GM23338 (cell line): ENCODE measurements at regions not wholly inside any gene's neighbourhood (a gene's known extent, or its start where the extent isn't known, plus 50 kb on each side); places are given as distances from the start of the nearest gene placed in this dataset.

Source experiments
- ATAC-seq: fragments of 200-7000 bp; cut with Tn5 transposase; 3 replicates; pipeline ENCODE4 v1.9.1; 2020
- DNase-seq: peaks from one replicate; pipeline ENCODE4 v3.0.0-alpha.2; 2015; ENCODE audit warnings: low spot score
- H2AFZ ChIP-seq: fragments of 200-600 bp; sonication (generic); 2 replicates; pipeline ENCODE4 v1.8.0; 2016; ENCODE audit warnings: antibody characterized with exemption, mild to moderate bottlenecking, moderate library complexity
- H3F3A ChIP-seq: fragments of 200-600 bp; sonication (generic); replicated peaks from 2 replicates; pipeline ENCODE4 v1.8.0; 2017; ENCODE audit warnings: antibody characterized with exemption, mixed run types, low read depth
- H3K27ac ChIP-seq: fragments of 200-600 bp; sonication (generic); 2 replicates; pipeline ENCODE4 v1.6.1; 2016; ENCODE audit warnings: low read depth
- H3K27me3 ChIP-seq: fragments of 200-600 bp; sonication (generic); 2 replicates; pipeline ENCODE4 v1.8.0; 2016; ENCODE audit warnings: mild to moderate bottlenecking, mixed run types, moderate library complexity; ENCODE audit not compliant: insufficient read depth
- H3K36me3 ChIP-seq: fragments of 200-600 bp; sonication (generic); 2 replicates; pipeline ENCODE4 v1.8.0; 2016; ENCODE audit warnings: mild to moderate bottlenecking; ENCODE audit not compliant: insufficient read depth
- H3K4me1 ChIP-seq: fragments of 200-600 bp; sonication (generic); 2 replicates; pipeline ENCODE4 v1.8.0; 2016; ENCODE audit warnings: mild to moderate bottlenecking, moderate library complexity; ENCODE audit not compliant: insufficient read depth
- H3K4me2 ChIP-seq: fragments of 200-600 bp; sonication (generic); 2 replicates; pipeline ENCODE4 v1.7.1; 2017; ENCODE audit warnings: mixed run types
- H3K4me3 ChIP-seq: fragments of 200-600 bp; sonication (generic); 2 replicates; pipeline ENCODE4 v1.6.1; 2016; ENCODE audit warnings: mixed run types
- H3K79me2 ChIP-seq: fragments of 200-600 bp; sonication (generic); replicated peaks from 2 replicates; pipeline ENCODE4 v1.8.0; 2017; ENCODE audit warnings: mild to moderate bottlenecking; ENCODE audit not compliant: insufficient read depth
- H3K9me2 ChIP-seq: fragments of 200-600 bp; sonication (generic); 2 replicates; pipeline ENCODE4 v1.8.0; 2017; ENCODE audit not compliant: insufficient read depth
- H4K20me1 ChIP-seq: fragments of 200-600 bp; sonication (generic); replicated peaks from 2 replicates; pipeline ENCODE4 v1.8.0; 2017; ENCODE audit warnings: mild to moderate bottlenecking; ENCODE audit not compliant: insufficient read depth
- H3K27ac Mint-ChIP-seq: 2 replicates; pipeline ENCODE4 v1.8.0; 2020; ENCODE audit warnings: inconsistent platforms, mild to moderate bottlenecking, moderate library complexity, mixed read lengths
- H3K27me3 Mint-ChIP-seq: 3 replicates; pipeline ENCODE4 v1.8.0; 2022; ENCODE audit warnings: low read depth, mild to moderate bottlenecking, moderate library complexity, mixed read lengths, inconsistent platforms; ENCODE audit not compliant: insufficient read depth, poor library complexity
- H3K36me3 Mint-ChIP-seq: 3 replicates; pipeline ENCODE4 v1.8.0; 2021; ENCODE audit warnings: low read depth, mild to moderate bottlenecking, inconsistent platforms, moderate library complexity, mixed read lengths
- H3K4me1 Mint-ChIP-seq: 3 replicates; pipeline ENCODE4 v1.8.0; 2020; ENCODE audit warnings: mild to moderate bottlenecking, inconsistent platforms, mixed read lengths
- H3K4me3 Mint-ChIP-seq: 3 replicates; pipeline ENCODE4 v1.8.0; 2021; ENCODE audit warnings: moderate library complexity, mild to moderate bottlenecking, inconsistent platforms, mixed read lengths
- H3K9me3 Mint-ChIP-seq: 3 replicates; pipeline ENCODE4 v1.8.0; 2020; ENCODE audit warnings: moderate library complexity, mild to moderate bottlenecking, inconsistent platforms, mixed read lengths
- CREB1 ChIP-seq: fragments of 250-450 bp; sonication (Bioruptor Pico); IDR thresholded peaks from 2 replicates; pipeline ENCODE4 v1.5.0; 2020; ENCODE audit warnings: low read depth, mild to moderate bottlenecking, moderate library complexity
- EZH2 ChIP-seq: fragments of 200-600 bp; sonication (generic); IDR thresholded peaks from one replicate; pipeline ENCODE4 v1.8.0; 2017; ENCODE audit warnings: antibody characterized with exemption, mild to moderate bottlenecking, low read depth; ENCODE audit not compliant: unreplicated experiment
- NANOG ChIP-seq: IDR thresholded peaks from 2 replicates; pipeline ENCODE4 v1.6.1; 2016; ENCODE audit warnings: antibody characterized with exemption, borderline replicate concordance
- POLR2AphosphoS5 ChIP-seq: IDR thresholded peaks from 2 replicates; pipeline ENCODE4 v1.6.1; 2016; ENCODE audit warnings: antibody characterized with exemption, low read depth
- REST ChIP-seq: IDR thresholded peaks from one replicate; pipeline ENCODE4 v1.6.1; 2018; ENCODE audit warnings: antibody characterized with exemption; ENCODE audit not compliant: unreplicated experiment
- ZNF114 ChIP-seq: fragments of 250-450 bp; sonication (Bioruptor Pico); IDR thresholded peaks from 2 replicates; pipeline ENCODE4 v1.5.0; 2020; ENCODE audit warnings: mild to moderate bottlenecking, moderate library complexity
- ZNF331 ChIP-seq: fragments of 250-450 bp; sonication (Bioruptor Pico); IDR thresholded peaks from 2 replicates; pipeline ENCODE4 v1.5.0; 2020; ENCODE audit warnings: low read depth, mild to moderate bottlenecking, moderate library complexity

- TF ChIP-seq REST (no peak), NANOG (no peak), ZNF114 (CRISPR knock-in tag) (no peak)
Measured at GRCh38 chr5:165290535-165290934, 1785.1 kb downstream of the MAT2B start (continued).

- no peaks in the 10 kb centered on the region for H3K9me2 ChIP-seq
- no peak overlapping the region for H3K4me3 ChIP-seq
- Mint-ChIP-seq H3K36me3 (peaks cover 9% of the 10 kb centered on the region; the same call in 2 of the 3 replicates), H3K9me3 (peaks cover 11% of the 10 kb centered on the region; the same call in 2 of the 3 replicates), H3K27me3 (peaks cover 3% of the 10 kb centered on the region), H3K4me3 (no peak overlapping the region), H3K4me1 (peaks cover 13% of the 10 kb centered on the region; the same call in 2 of the 3 replicates), H3K27ac (no peak overlapping the region)
- H3F3A ChIP-seq, result no peaks in the 10 kb centered on the region
- no peaks in the 10 kb centered on the region for H4K20me1 ChIP-seq
- ATAC-seq (no peak), DNase-seq (no peak)
- TF ChIP-seq EZH2 (no peak), POLR2AphosphoS5 (no peak), CREB1 (CRISPR knock-in tag) (no peak), ZNF331 (CRISPR knock-in tag) (no peak)
- H3K79me2 ChIP-seq, result no peaks in the 10 kb centered on the region
- no peaks in the 10 kb centered on the region for H3K4me1 ChIP-seq
- H2AFZ ChIP-seq, result no peak overlapping the region
- no peak overlapping the region for H3K4me2 ChIP-seq
- no peak overlapping the region for H3K27ac ChIP-seq
- H3K27me3 ChIP-seq, result no peaks in the 10 kb centered on the region
- H3K36me3 ChIP-seq, result 0 out of 2 replicates have a peak, but pooled peaks cover 5% of the 10 kb centered on the region
Measured at GRCh38 chr5:165296401-165297130, 1791.1 kb downstream of the MAT2B start.

GRCh38 chr5:165304193-165304827 is 1798.9 kb downstream of the MAT2B start:
- Histone ChIP-seq H3K4me1 (no peaks in the 10 kb centered on the region), H3K4me2 (no peak overlapping the region), H3K79me2 (no peaks in the 10 kb centered on the region), H3K36me3 (0 out of 2 replicates have a peak, but pooled peaks cover 5% of the 10 kb centered on the region), H3K4me3 (no peak overlapping the region), H3K27me3 (no peaks in the 10 kb centered on the region), H3K27ac (no peak overlapping the region), H4K20me1 (no peaks in the 10 kb centered on the region), H3F3A (no peaks in the 10 kb centered on the region), H3K9me2 (peaks cover 2% of the 10 kb centered on the region; the same call in 1 of the 2 replicates), H2AFZ (0 out of 2 replicates have a peak overlapping the region, but pooled peaks have one; percentile 0)
- Mint-ChIP-seq H3K4me3 (no peak overlapping the region), H3K36me3 (peaks cover 12% of the 10 kb centered on the region; the same call in 2 of the 3 replicates), H3K27ac (no peak overlapping the region), H3K27me3 (peaks cover 2% of the 10 kb centered on the region), H3K9me3 (peaks cover 13% of the 10 kb centered on the region), H3K4me1 (no peaks in the 10 kb centered on the region)
- ATAC-seq (no peak), DNase-seq (no peak)
- TF ChIP-seq POLR2AphosphoS5, result no peak
